Skeletal muscle cell (primary cell): ENCODE measurements at regions not wholly inside any gene's neighbourhood (a gene's known extent, or its start where the extent isn't known, plus 50 kb on each side); places are given as distances from the start of the nearest gene placed in this dataset.
"Not testable (repeated sequence)": the region's sequence is repeated elsewhere in the genome, so short reads cannot be mapped to it uniquely, and the experiment has no call there.

ENCODE experiments used
- DNase-seq: peaks from one replicate; pipeline ENCODE4 v3.0.0-alpha.2; 2010; ENCODE audit warnings: low read depth
- H3K4me3 ChIP-seq: 2 replicates; pipeline ENCODE4 v1.5.1; 2011; ENCODE audit warnings: low read depth, mild to moderate bottlenecking, control low read depth, low read length, moderate library complexity

GRCh38 chr3:107128946-107129345, 248.3 kb upstream of the CCDC54 start:
- no peak overlapping the region for H3K4me3 ChIP-seq
- DNase-seq = no peak

- DNase-seq = no peak
Observed at GRCh38 chr3:107130089-107130700, 247.0 kb upstream of the CCDC54 start.

GRCh38 chr3:107132674-107133073, 244.6 kb upstream of the CCDC54 start:
- H3K4me3 ChIP-seq = no peak overlapping the region
- no peak for DNase-seq

More at GRCh38 chr3:107130089-107130700, 247.0 kb upstream of the CCDC54 start:
- no peak overlapping the region for H3K4me3 ChIP-seq

- no peak for DNase-seq
- H3K4me3 ChIP-seq = no peak overlapping the region
Observed at GRCh38 chr3:107133891-107134290, 243.3 kb upstream of the CCDC54 start.

GRCh38 chr3:107142171-107142570, 235.1 kb upstream of the CCDC54 start:
- DNase-seq = no peak
- H3K4me3 ChIP-seq = no peak overlapping the region

- peak; percentile 45 for DNase-seq
- no peak overlapping the region for H3K4me3 ChIP-seq
Observed at GRCh38 chr3:107142786-107143575, 234.3 kb upstream of the CCDC54 start.

- H3K4me3 ChIP-seq = no peak overlapping the region
- no peak for DNase-seq
Observed at GRCh38 chr3:107150675-107151074, 226.6 kb upstream of the CCDC54 start.

- no peak overlapping the region for H3K4me3 ChIP-seq
- DNase-seq = no peak
Observed at GRCh38 chr3:107153981-107154380, 223.3 kb upstream of the CCDC54 start.

- no peak for DNase-seq
- H3K4me3 ChIP-seq = no peak overlapping the region
Observed at GRCh38 chr3:107172411-107172810, 204.8 kb upstream of the CCDC54 start.

GRCh38 chr3:107184375-107184774, 192.9 kb upstream of the CCDC54 start:
- no peak overlapping the region for H3K4me3 ChIP-seq
- no peak for DNase-seq

GRCh38 chr3:107188262-107188661, 189.0 kb upstream of the CCDC54 start:
- no peak for DNase-seq
- H3K4me3 ChIP-seq = no peak overlapping the region

- no peak overlapping the region for H3K4me3 ChIP-seq
- no peak for DNase-seq
Observed at GRCh38 chr3:107189158-107189791, 188.0 kb upstream of the CCDC54 start.

- no peak overlapping the region for H3K4me3 ChIP-seq
- no peak for DNase-seq
Observed at GRCh38 chr3:107193116-107193515, 184.1 kb upstream of the CCDC54 start.

- no peak overlapping the region for H3K4me3 ChIP-seq
- DNase-seq = peak; percentile 81
Observed at GRCh38 chr3:107198581-107199181, 178.6 kb upstream of the CCDC54 start.

GRCh38 chr3:107201146-107201545, 176.1 kb upstream of the CCDC54 start:
- no peak for DNase-seq
- no peak overlapping the region for H3K4me3 ChIP-seq

GRCh38 chr3:107202885-107203284, 174.4 kb upstream of the CCDC54 start:
- H3K4me3 ChIP-seq, DNase-seq: not testable (repeated sequence)

GRCh38 chr3:107204121-107204520, 173.1 kb upstream of the CCDC54 start:
- H3K4me3 ChIP-seq = no peak overlapping the region
- DNase-seq = no peak

- H3K4me3 ChIP-seq = no peak overlapping the region
- DNase-seq = no peak
Observed at GRCh38 chr3:107205358-107205757, 171.9 kb upstream of the CCDC54 start.

- DNase-seq = no peak
- H3K4me3 ChIP-seq = no peak overlapping the region
Observed at GRCh38 chr3:107206141-107206540, 171.1 kb upstream of the CCDC54 start.

- H3K4me3 ChIP-seq = no peak overlapping the region
- no peak for DNase-seq
Observed at GRCh38 chr3:107206945-107207344, 170.3 kb upstream of the CCDC54 start.
